GM12873 (cell line): ENCODE measurements at regions not wholly inside any gene's neighbourhood (a gene's known extent, or its start where the extent isn't known, plus 50 kb on each side); places are given as distances from the start of the nearest gene placed in this dataset.

ENCODE experiments used
- TF ChIP-seq, protein P1 (sequence below): IDR thresholded peaks from 2 replicates; pipeline ENCODE4 v1.5.1; 2012; ENCODE audit warnings: low read depth, mild to moderate bottlenecking, moderate library complexity, low read length, control low read depth; ENCODE audit not compliant: insufficient read depth; ENCODE audit errors: missing control alignments

DNA sequence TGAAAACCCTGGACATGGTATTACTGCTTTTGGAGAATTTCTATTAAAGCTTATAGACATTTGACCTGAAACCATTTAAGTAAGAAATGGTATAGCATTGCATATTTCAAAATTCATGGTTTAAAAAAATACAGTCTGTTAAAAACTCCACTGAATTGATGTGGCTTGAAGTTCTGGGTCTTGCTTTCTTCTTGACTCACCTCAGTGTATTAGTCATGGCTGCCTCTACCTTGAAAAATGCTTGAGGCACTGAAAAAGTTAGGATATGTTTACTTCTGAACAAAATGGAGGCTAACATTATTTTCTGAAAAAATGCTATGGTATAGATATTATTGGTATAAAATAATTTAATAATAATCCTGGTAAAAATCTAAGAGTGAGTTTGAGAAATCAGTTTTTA lies 349.2 kb downstream of the AASDHPPT start:
- TF ChIP-seq, protein P1, sequence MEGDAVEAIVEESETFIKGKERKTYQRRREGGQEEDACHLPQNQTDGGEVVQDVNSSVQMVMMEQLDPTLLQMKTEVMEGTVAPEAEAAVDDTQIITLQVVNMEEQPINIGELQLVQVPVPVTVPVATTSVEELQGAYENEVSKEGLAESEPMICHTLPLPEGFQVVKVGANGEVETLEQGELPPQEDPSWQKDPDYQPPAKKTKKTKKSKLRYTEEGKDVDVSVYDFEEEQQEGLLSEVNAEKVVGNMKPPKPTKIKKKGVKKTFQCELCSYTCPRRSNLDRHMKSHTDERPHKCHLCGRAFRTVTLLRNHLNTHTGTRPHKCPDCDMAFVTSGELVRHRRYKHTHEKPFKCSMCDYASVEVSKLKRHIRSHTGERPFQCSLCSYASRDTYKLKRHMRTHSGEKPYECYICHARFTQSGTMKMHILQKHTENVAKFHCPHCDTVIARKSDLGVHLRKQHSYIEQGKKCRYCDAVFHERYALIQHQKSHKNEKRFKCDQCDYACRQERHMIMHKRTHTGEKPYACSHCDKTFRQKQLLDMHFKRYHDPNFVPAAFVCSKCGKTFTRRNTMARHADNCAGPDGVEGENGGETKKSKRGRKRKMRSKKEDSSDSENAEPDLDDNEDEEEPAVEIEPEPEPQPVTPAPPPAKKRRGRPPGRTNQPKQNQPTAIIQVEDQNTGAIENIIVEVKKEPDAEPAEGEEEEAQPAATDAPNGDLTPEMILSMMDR, result no peak

DNA sequence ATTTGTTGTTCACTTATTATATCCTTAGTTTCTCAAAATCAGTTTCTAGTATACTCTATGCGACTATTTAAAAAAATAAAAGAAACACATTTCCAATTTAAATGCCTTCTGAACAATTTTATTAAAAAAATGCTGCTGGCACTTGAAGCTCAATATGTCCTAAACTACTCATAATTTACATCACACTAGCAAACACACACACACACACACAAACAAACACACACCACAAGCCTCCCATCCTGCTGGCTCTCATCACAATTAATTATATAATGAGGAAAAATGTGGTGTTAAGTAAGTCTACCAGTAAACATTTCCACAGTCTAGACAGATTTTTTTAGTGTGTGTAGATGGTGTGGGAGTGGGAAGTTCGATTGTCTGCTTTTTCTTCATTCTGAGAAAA lies 350.3 kb downstream of the AASDHPPT start:
- TF ChIP-seq, protein P1, result no peak

DNA sequence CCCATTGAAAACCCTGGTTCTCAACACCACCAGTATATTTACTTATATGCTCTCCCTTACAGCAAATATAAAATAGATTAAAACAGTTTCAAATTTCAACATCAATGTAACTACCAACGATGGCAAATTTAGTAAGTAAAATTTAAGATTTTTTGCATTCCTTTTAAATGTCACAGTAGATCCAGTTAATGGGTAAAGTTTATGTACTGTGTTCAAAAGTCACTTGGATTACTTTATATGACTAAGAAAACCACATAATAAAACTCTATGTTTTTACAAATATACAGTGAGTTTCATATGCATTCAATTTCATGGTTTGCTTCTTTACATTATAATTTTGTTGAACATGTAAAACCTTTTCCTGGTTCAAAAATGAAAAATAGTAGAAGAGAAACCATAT lies 364.6 kb downstream of the AASDHPPT start:
- TF ChIP-seq, protein P1, result no peak

DNA sequence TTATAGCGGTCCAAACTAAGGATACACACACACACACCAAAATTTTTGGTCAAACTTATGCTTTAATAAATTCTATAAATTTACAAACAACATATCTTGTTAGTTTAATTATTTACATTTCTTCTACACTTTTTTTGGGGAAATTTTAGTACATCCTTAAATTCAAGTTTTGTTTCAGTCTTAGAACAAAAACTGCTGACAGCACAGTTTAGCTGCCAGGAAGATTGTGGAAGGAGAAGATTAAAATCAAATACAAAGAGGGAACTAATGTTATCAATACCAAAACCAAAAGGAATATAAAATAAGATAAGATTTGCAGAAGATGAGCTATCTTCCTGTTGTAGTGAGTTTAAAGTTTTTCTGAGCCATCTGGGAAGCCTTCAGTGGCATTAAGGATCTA lies 368.8 kb downstream of the AASDHPPT start:
- TF ChIP-seq, protein P1, result no peak

DNA sequence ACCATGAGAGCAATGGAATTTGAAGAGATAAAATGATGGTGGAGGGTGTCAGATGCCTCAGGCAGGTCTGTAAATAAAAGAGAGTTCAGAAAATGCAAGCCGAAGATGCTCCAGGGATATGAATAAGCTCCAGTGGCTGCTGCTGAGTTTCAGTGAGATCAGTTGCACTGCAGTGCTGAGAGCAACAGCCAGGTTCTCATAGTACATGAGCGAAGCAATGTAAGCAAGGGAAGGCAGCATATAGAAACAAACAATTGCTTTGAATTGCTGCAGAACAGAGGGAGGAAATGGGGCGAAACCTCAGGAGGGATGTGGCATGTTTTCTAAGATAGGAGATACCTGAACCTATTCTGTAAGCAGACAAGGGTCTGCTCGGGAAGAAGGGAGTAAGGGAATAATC lies 369.5 kb downstream of the AASDHPPT start:
- TF ChIP-seq, protein P1, result no peak

DNA sequence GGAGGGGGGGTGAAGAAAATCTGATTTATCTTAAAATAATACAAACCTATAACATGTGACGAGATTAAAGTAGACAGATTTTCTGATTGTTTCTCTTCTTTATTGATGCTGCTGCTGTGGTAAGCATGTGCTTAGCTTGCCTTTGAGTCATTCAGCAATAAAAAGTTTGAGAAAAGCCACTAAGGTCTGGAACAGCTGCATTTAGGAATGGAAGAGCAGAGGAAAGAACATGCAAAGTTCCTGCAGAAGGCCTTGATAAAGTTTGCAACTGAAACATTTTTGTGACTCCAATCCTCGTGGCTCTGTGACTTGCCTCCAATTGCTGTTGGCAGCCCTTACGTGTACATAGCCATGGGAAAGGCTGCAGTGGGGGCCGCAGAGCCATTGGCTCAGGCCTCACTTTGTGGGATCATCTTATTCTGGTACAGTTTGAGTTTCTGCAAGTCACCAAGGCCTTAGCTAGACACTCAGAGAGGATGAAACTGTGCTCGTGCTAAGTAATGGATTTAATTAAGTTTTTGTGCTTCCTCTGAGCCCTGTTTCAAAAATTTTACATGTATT lies 370.2 kb downstream of the AASDHPPT start:
- TF ChIP-seq, protein P1, result no peak

DNA sequence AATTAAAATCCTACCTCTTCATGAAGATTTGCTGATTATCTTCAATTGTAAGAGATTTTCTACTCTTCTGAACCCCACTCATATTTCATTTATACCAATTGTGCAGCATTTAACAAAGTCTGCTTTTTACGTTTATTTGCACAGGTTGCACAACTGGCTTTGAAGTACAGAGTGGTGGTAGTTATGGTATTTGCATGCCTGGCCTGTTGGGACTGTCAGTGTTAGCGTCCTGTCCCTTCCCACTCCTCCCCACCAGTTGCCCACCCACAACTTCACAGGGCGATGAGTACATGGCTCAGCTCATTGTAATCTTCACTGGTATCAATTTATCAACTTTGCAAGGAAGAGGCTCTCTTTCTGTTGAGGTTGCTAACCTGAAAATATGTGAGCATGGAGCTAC lies 372.3 kb downstream of the AASDHPPT start:
- TF ChIP-seq, protein P1, result no peak
